GM19035 (cell line): ENCODE measurements at regions not wholly inside any gene's neighbourhood (a gene's known extent, or its start where the extent isn't known, plus 50 kb on each side); places are given as distances from the start of the nearest gene placed in this dataset.
"Not testable (repeated sequence)": the region's sequence is repeated elsewhere in the genome, so short reads cannot be mapped to it uniquely, and the experiment has no call there.

Experiments
- ATAC-seq: cut with Tn5 transposase; IDR thresholded peaks from one replicate; pipeline ENCODE4 v1.9.1; 2021; ENCODE audit not compliant: unreplicated experiment

DNA sequence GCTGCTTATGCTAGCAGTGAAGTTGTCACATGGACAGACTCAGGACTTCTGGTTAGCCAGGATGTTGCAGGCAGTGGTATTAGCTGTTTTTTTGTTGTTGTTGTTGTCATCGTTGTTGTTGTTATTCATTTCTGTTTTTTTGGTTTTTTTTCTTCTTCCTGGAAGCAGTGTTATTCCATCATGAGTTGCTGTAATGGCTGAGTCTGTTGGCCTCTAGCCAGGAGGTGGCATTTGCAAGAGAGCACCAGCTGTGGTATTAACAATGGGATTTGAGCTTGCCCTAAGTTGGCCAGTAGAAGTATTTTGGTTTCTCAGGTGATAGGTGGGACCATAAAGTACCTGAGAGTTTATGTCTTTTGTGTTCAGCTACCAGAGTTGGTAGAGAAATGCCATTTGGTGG lies 561.1 kb downstream of the KCTD16 start:
- ATAC-seq = no peak

DNA sequence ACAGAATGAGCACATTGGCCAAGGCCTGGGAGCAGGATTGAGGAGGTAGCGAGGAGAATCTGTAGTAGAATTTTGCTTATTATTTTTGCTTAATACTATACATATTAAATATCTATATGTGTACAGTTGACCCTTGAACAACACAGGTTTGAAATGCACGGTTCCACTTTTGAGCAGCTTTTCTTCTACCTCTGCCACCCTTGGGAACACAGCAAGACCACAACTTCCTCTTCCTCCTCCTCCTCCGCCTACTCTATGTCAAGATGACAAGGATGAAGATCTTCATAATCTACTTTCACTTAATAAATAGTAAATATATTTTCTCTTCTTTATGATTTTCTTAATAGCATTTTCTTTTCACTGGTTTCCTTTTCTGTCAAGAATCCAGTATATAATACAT lies 541.4 kb downstream of the KCTD16 start:
- no peak for ATAC-seq

DNA sequence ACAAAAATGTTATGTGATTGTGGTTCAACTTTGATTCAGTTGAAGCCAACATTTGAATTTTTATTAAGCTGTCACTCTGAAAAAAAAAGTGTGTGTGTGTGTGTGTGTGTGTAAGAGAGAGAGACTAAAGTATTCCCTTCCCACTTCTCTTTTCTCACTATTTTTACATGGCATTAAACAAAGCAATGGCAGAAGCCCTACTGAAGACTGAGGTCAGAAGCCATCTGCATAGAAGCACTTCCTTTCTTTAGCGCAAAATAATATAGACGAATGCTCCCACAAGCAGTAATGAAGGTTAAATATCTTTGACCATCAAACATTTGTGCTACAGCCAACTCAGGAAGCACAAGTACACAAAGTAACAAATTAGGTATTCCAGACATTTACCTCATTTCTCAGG lies 540.5 kb downstream of the KCTD16 start:
- ATAC-seq = no peak

DNA sequence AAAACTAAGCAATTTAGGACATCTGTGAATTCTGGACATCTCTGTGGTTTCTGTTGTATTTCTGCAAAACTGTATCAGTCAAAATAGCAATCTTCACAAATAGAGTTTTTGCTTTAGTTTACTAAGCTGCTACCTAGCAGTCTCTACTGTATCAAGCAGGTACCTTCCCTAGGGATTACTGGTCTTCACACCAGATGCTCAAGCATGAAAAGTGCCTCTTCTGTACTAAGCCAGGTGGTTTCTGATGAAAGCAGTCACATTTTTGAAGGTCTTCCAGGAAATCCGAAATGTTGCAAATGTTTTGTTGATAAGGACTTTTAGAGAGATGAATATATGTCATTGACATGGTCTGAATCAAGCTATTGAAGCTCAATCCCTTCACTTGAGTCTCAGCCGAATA lies 540.0 kb downstream of the KCTD16 start:
- ATAC-seq = no peak

DNA sequence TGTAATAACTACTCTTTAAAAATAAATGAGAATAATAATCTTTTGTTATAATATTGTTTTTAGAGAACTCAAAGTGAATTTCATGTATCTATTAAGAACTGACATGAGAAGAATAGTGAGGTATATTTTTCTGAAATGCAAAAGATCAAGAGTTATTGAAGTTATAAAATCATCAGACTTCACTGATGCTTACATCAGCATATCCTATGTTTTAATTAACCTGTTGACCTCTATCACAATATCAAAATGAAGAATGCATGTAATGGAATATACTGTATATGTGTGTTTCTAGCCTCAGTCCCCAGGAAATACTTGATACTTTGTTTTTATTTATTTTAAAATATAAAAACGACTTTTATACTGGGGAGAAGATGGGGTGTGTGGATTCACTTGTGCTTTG lies 533.1 kb downstream of the KCTD16 start:
- no peak for ATAC-seq

DNA sequence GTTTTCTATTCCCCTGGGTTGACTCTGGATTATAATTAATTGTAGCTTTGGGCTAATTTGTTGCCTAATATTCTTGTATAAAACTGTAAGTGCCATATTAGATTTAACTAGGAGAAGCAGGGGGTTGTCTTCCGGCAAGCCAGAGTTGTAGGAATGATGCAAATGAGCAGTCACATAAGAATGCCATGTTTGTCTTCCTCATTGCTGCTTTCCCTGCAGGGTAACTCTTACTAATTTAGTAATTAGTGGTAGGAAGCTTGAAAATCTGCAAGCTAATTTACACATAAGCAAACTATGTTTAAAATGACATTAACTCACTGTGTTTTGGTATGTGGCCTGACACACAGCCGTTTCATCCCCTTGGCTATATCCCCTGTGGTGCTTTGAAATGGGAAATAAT lies 527.8 kb downstream of the KCTD16 start:
- ATAC-seq = no peak

DNA sequence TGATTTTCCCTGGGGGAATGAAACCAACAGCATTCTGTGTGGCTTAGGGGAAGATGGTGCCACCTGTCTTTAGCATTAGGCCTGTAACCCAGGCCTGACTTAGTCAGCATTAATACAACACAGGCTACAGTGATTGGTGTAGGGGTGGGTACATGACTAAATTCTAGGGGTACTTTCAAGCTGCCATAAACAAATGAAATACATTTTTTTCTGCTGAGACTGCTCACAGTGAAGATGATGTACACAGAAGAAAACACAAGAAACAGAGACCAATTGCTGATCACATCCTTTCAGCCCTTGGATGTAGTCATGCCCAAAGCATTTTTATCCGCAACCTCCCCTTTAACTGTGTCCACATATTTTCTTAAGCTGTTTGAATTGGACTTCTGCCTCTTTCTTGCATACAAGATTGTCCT lies 527.2 kb downstream of the KCTD16 start:
- ATAC-seq = no peak

DNA sequence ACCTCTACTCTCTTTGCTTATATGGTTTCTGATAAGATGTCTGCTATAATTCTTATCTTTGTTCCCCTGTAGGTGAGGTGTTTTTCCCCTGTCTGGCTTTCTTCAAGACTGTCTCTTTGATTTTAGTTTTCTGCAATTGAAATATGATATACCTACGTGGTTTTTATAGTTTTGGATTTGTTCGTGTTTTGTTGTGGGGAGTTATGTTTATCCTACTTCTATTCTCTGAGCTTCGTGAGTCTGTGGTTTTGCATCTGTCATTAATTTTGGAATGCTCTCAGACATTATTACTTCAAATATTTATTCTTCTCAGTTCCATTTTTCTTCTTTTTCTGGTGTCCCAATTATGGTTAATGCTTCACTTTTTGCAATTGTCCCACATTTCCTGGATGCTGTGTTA lies 521.3 kb downstream of the KCTD16 start:
- ATAC-seq = no peak

DNA sequence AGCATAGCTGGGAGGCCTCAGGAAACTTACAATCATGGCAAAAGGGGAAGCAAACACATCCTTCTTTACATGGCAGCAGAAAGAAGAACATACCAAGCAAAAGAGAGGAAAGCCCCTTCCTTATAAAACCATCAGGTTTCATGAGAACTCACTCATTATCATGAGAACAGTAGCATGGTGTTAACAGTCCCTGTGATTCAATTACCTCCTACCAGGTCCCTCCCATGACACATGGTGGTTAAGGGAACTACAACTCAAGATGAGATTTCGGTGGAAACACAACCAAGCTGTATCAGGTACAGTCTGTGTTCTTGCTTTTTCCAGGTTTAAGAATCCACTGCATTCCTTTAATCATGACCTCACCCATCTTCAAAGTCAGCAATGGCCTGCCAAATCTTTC lies 514.2 kb downstream of the KCTD16 start:
- no peak for ATAC-seq

DNA sequence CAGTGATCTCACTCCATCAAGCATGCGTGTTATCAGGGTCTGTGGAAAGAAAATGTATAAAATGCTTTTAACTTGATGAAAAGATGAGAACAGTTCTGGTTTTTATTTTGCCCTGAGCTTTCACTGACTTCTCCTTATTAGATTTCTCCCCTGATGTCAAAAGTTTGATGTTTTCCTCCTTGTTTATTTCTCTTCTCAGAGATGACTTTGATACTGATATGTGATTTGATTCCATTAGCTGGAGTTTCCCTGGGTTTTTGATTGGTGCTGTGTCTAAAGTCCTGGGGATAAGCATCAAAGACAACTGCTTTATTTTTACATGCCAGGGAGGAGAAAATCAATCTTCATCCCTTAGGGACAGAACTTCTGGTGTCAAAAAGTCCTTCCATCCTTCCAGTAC lies 510.0 kb downstream of the KCTD16 start:
- no peak for ATAC-seq

DNA sequence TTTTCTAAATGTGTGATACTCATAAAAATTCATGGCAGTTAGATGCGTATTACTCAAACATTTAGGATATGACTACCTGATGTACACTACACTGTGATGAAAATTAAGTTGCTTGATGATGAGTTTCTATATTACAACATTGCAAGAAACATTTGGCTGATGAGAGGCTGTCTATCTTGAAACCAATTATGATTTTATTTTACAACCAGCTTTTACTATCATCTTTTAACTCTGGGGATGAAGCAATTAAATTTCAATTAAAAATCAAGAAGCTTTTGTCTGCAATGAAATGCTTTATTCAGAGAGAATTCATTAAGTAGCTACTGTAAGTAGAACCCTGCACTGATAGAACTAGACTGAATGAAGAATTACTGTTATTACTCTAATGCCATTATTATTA lies 500.4 kb downstream of the KCTD16 start:
- ATAC-seq = no peak

DNA sequence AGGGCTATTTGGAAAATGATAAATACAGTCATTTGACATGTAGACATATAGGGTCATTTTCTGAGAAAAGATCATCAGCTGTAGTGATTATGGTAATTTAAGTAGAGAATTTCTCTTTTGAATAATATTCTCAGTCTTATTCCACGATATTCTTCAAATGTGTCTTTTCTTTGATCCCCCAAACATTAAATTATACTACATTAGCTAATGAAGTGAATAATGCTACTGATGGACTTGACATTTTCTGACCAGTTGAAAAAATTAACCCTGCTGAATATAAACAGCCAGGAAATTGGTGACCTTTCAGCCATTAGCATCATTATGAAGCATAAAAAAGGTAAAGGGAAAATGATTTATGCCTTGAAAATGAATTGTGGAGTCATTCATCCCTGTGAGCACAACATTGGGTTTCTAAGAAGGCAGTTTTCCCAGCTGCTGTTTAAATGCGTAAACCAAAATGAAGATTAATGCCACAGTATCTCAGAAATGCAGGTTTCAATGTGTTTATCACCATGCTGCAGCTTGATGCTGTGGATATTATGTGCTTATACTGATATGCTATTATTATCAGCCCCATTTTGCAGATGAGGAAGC lies 489.1 kb downstream of the KCTD16 start:
- no peak for ATAC-seq

DNA sequence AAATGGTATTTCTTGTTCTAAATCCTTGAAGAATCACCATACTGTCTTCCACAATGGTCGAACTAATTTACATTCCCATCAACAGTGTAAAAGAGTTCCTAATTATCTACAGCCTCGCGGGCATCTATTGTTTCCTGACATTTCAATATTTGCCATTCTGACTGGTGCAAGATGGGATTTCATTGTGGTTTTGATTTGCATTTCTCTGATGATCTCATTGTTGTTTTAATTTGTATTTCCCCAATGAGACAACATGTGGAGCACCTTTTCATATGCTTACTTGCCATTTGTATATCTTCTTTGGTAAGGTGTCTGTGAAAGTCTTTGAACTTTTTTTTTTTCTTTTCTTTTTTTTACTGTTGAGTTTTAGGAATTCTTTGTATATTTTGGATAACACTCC lies 473.6 kb downstream of the KCTD16 start:
- no peak for ATAC-seq

DNA sequence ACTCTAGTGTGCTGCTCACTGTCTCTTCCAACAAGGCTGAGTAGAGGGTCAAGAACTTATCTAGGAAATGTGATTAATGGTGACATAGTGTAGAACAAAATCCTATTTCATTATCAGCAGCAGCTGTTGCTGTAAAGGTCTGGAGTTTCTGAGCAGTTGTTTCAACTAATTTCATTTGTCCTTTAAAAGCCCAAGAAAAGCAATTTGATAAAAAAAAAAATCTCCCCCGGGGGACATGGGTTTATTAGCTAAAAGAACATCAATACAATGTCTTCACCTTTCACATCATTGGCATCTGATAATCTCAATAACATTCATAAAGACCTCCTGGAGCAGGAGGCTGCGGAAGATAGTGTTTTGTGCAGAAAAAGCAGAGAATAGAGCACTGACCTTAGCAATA lies 468.1 kb downstream of the KCTD16 start:
- ATAC-seq = no peak

DNA sequence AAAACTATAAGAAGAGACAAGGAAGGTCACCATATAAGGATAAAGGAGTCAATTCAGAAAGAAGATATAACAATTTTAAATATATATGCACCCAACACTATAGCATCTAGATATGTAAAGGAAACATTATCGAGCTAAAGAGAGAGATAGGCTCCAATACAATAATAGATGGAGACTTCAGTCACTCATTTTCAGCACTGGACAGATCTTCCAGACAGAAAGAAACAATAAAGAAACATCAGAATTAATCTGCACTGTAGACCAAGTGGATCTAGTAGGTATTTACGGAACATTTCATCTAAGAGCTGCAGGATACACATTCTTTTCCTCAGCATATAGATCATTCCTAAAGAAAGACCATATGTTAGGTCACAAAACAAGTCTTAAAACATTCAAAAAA lies 463.5 kb downstream of the KCTD16 start:
- no peak for ATAC-seq

DNA sequence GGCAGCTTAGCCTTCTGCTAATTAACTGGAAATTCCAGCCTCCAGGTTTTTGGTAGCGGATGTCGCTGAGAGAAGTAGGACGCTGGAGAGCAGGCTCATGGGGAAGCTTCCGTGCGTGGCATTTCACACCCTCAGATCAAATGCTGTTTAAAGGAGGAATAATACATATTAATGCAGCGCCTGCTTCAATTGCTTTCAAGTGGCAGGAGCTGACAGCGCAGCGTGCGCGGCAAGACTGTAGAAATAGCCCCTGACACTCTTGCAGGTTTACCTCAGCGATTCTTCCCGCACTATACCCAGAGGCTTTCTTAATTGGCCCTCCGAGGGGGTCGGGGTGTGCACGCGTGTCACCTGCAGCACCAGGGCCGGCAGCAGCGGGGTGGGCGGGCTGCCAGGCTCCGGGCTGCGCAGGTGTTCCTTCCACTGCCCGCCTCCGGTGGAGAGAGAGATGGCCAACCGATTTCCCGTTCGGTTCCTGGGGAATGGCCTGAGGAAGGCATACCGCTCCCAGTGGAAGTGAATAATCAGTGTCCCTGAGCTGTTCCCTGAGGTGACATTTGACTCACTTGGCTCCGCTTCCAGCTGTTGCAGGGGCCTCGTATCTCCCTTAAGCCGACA lies 427.9 kb downstream of the KCTD16 start:
- ATAC-seq = no peak

DNA sequence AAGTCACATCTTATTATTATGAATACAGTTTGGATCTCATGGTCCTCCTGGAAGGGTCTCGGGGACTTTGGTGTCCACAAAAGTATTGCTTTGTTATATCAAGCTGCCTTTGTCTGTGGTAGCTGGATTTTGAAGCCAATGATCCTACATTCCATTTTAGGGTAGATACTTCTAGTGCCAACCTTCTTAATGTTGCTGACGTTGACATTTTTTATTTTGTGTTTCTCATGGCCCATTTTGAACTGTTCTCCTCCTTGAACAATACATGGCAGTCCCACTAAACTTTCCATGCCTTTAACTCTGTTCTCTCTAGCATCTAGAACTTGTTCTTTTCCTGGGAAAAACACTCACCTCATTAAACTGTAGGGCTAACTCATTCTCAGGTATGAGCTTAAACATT lies 425.8 kb downstream of the KCTD16 start:
- ATAC-seq = no peak

DNA sequence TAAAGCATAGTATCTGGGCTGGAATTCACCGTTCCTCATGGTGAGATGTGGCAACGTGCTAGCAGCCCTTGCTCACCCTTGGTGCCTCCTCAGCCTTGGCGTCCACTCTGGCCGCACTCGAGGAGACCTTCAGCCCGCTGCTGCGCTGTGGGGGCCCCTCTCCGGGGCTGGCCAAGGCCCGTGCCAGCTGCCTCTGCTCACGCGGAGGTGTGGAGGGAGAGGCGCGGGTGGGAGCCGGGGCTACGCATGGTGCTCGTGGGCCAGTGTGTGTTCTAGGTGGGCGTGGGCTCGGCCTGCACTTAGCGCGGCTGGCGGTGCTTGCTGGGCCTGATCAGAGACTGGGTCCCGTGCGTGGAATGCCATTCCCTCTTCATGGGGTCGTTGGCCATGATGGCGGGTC lies 424.2 kb downstream of the KCTD16 start:
- no peak for ATAC-seq

DNA sequence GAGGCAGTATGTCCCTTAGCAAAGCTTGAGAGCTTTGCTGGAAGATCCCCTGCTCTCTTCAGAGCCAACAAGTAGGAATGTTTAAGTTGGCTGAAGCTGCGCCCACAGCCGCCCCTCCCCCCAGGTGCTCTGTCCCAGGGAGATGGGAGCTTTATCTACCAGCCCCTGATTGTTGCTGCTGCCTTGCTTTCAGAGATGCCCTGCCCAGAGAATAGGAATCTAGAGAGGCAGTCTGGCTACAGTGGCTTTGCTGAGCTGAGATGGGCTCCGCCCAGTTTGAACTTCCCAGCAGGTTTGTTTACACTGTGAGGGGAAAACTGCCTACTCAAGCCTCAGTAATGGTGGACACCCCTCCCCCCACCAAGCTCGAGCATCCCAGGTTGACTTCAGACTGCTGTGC lies 423.6 kb downstream of the KCTD16 start:
- ATAC-seq = not testable (repeated sequence)

DNA sequence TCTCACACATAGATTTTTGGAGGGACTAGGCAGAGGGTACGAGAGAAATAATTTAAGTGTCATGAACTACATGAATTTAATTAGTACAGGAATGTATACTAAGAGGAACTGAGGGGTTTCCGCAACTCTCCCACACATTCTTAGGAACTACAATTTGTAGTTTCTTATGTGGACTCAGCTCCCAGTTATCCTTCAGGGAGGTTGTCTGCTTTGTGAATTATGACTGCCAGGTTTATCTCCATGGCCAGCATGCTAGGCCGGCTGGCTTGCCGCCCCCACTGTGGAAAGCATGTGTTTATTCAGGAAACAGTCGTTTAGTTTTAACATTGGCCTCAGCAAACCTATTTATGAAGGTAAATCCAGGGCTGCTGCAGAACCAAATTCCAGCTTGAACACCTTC lies 415.0 kb downstream of the KCTD16 start:
- no peak for ATAC-seq

DNA sequence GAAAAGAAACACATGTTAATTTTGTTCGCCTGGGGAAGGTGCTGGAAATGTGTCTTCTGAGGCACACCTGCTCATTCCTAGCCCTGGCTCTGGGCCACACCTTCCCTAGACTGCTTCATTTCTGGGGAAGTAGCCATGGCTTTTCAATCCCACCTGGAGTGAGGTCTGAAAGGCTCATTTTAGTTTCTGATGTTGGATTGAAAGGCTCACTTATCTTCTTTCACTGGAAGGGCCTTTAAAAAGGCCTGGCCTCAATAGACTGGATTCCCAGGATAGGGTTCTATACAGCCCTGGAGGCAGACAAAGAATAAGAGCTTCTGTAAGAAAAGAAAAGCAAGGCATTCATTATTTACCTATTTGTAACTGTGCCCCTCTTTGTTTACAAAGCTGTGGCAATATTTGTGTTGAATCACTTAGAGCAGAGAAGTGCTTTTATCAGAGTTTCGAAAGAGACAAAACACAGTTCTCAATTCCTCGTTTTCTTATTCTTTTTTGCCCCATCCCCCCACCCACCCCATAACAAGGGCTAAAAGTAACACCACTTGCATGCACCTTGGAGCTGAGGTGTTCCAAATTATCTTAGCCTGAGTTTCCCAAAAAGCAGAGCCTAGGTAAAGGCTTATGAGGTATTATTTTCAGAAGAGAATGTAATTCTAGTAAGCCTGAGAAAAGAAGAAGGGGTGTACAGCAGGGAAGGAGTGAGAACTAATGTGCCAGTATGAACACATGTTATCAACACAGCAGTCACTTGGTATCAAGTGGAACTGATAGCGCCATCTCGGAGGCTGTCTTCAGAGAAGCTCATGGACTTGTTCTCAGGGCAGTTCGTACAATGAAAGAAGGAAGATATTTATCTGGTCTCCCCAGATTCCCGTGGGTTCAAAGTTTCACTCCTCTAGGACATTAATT lies 413.1 kb downstream of the KCTD16 start:
- ATAC-seq = no peak

DNA sequence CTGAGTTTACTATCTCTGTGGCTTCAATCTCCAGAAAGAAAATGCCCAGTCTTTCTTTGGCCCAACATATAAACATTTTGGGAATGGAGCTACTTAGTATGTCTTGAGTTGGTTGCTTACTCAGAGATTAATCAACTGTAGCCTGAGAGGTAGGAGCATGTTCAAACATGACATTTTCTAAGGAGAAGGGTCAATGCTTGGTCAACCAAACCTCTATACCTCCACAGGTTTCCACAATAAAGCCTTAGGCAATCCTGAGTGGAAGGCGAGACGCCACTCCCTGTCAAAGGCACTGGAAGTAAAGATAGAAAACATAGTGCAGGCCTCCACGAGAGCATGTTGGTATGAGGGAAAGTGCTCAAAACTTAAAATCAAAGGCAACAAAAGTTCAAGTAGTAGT lies 411.4 kb downstream of the KCTD16 start:
- no peak for ATAC-seq
